ENCODE measurements at regions not wholly inside any gene's neighbourhood (a gene's known extent, or its start where the extent isn't known, plus 50 kb on each side); places are given as distances from the start of the nearest gene placed in this dataset.
"Not testable (repeated sequence)": the region's sequence is repeated elsewhere in the genome, so short reads cannot be mapped to it uniquely, and the experiment has no call there.

GRCh38 chr15:35929740-35930444 lies 383.9 kb upstream of the DPH6 start:
- DNase-seq (ENCODE audit: low read depth in 3 of 3) = no peak

GRCh38 chr15:35931799-35932341 lies 385.9 kb upstream of the DPH6 start:
- DNase-seq (ENCODE audit: low read depth in 3 of 3) = no peak

GRCh38 chr15:35932531-35932930 lies 386.6 kb upstream of the DPH6 start:
- DNase-seq (ENCODE audit: low read depth in 3 of 3) = no peak

GRCh38 chr15:35933531-35933930 lies 387.6 kb upstream of the DPH6 start:
- DNase-seq (ENCODE audit: low read depth in 3 of 3) = no peak

GRCh38 chr15:35934383-35935049 lies 388.6 kb upstream of the DPH6 start:
- DNase-seq (ENCODE audit: low read depth in 3 of 3) = no peak

GRCh38 chr15:35936284-35936683 lies 390.3 kb upstream of the DPH6 start:
- DNase-seq (ENCODE audit: low read depth in 3 of 3) = no peak

DNA sequence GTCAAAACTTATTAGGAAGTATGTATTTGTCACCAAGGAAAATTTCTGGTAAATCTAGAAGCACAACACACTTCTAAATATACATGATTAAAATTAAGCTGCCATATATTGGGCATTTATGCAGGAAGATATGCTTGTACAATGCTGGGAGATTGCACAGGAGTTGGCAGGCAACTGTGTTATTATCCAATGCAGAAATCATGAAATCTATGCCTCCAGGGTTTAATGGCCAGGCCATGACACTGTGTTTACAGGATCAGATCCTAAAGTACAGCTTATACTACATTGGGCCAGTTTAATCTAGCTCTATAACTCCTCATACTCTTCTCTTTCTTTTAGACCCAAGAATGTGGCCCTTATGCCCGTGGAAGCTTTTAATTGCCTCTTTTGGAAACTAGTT lies 391.4 kb upstream of the DPH6 start:
- DNase-seq (ENCODE audit: low read depth in 3 of 3) = no peak

DNA sequence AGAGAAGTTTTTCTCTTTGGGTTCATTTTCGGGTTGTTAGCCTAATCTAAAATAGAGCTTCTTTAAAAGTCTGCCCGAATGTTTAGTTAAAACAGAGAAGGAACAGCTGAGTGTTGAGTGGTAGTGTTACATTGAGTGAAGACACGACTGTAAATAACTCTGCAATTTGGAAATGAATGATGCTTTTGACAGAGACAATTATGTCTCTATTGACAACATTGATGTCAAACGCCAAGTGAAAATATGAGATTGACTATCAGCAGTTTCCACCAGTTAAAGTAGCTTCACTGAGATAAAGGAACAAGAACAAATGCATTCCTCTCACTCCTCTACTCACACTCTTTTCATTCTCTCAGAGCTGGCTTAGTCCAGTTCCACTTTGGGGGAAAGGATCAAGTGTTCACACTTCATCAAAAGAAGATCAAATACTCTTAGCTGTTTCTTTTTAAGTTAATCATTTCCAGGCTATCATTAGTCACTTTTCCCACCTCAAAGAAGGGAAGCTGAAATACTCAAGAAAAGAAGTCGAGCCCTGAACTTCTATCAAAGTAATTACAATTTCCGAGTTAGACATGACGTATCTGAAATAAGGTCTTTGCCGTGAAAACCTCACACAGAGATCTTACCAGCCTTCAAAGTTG lies 399.1 kb upstream of the DPH6 start:
- DNase-seq (ENCODE audit: low read depth in 3 of 3) = no peak

DNA sequence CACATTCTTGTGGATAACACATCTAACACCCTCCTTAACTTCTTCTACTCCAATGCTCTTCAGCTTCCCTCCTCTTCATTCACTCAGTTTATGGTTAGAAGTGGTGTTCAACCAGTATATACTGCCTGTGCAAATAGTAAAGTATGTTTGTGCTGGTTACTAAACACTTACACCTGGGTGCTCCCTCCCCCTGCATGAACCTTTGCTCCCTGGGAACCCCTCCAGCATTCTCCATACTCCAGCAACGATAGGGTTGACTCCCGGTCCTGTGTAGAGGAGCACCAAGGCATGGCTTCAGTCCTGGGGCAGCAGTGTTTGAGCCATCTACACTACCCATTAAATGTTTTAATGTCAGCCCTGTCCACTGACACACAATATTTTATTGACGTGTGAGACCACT lies 407.5 kb upstream of the DPH6 start:
- no peak for DNase-seq (ENCODE audit: low read depth in 3 of 3)

DNA sequence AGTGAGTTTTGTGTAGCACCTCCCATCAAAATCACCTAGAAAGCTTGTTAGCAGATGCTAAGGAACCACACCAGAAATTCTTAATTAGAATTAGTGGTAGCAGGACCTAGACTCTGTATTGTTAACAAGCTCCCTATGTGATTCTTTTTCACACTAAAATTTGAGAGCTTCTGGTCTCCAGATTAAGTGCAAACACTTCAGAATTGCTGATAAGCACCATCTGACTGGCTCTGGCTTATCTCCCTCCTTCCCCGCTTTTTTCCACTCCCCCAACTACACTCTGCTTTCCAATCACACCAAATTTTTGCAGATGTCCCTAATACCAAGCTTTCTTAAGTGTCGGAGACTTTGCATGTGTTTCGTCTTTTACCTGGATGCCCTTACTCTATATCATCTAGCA lies 410.1 kb upstream of the DPH6 start:
- no peak for DNase-seq (ENCODE audit: low read depth in 3 of 3)

- DNase-seq (ENCODE audit: low read depth in 3 of 3) = no peak
Observed at GRCh38 chr15:35958021-35958420, 412.1 kb upstream of the DPH6 start.

- DNase-seq (ENCODE audit: low read depth in 3 of 3) = no peak
Observed at GRCh38 chr15:35958975-35959374, 413.0 kb upstream of the DPH6 start.

DNA sequence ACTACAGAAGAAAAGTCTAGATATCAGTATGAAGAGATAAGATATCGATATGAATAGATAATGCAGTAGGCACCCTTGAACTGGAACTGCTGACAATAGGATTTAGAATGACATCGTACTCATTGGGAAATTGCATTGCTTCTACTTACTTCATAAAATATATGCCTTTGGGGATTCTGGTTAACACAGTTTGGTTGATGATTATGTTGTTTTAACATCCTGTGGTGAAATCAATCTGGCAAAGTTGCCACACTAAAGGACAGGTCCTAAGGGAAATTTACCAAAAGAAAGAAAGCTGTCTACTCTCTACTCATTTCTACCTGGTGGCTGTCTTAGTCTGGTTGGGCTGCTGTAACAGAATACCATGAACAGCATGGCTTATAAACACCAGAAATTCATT lies 417.4 kb upstream of the DPH6 start:
- DNase-seq (ENCODE audit: low read depth in 3 of 3) = no peak

DNA sequence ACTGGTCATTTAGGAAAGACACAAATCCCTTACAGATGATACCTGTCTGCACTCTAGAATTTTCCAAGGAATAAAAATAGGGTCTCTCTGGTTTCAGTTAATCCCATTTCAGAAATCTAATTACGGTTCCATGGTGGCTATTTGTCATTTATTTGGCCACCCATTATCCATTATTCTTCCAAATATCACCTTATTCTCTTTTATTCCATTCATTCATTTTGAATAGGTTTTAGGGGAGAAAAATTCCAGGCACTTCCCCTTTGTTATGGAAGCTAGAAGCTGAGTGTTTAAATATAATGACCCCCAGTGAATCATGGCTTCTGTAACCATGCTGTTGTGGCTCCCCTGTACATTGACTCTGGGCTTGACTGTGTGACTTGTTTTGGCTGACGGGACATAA lies 420.8 kb upstream of the DPH6 start:
- no peak for DNase-seq (ENCODE audit: low read depth in 3 of 3)

GRCh38 chr15:35967968-35968367 lies 422.0 kb upstream of the DPH6 start:
- not testable (repeated sequence) for DNase-seq (ENCODE audit: low read depth in 3 of 3)

GRCh38 chr15:35973029-35973428 lies 427.1 kb upstream of the DPH6 start:
- no peak for DNase-seq (ENCODE audit: low read depth in 3 of 3)

GRCh38 chr15:35974052-35974451 lies 428.1 kb upstream of the DPH6 start:
- no peak for DNase-seq (ENCODE audit: low read depth in 3 of 3)

DNA sequence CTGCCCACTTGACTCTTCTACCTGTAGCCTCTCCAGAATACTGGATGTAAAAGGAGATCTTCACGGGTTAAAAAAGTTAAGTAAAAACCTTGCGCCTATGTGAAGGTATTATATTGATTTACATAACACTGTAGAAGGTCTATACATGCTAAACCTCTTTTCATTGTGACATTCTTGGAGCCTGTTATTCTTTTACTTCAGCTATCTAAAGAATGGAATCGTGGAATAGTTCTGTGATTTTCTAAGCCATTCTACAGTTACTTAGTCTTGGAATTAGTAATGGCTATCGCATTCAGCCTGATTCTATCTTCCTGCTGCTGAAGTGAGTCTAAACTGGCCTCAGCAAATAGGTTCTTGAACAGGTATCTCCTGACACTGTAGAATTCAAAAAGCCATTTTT lies 430.0 kb upstream of the DPH6 start:
- no peak for DNase-seq (ENCODE audit: low read depth in 3 of 3)

GRCh38 chr15:35979608-35980007 lies 433.6 kb upstream of the DPH6 start:
- no peak for DNase-seq (ENCODE audit: low read depth in 3 of 3)

- DNase-seq (ENCODE audit: low read depth in 3 of 3) = no peak
Observed at GRCh38 chr15:35980719-35981118, 434.8 kb upstream of the DPH6 start.

DNA sequence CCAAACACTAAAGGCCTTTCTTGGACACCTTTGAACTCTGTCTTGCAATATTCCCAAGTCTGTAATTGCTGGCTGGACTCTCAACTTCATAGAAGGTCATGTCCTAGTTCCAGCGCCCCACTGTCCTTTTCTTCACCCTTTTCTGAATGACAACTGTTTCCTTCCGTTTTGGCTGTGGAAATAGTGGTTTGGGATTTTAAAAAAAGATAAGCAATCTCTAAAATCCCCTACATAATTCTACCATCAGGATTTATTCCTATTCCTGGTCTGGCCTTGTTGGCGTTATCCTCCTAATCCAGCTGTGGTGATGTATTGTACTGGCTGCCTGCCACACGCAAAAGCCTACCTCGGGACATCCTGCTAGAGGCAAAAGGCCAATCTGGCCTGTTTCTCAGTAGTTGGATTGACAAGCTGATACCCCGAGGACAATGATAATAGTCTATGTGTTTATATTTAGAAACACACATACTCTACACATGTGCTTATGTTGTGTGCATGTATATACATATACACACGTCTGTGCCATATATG lies 440.3 kb upstream of the DPH6 start:
- DNase-seq (ENCODE audit: low read depth in 3 of 3) = no peak

DNA sequence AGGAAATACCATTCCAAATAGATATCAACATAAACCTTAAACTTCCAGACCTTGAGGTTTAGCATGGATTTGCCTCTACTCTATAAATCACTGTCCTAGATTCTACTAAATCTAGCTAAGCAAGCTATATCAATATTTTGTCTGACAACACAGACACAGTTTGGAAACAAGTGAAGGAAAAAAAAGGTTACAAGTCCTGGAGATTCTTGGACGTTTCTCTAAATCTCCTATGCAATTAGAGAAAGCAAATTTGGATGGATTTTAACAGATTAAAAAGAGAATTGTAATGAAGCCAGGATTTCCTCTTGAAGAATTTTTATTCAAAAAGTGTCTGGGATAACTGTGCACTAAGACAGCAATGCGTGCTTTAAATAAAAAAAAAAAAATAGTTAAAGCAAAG lies 441.1 kb upstream of the DPH6 start:
- no peak for DNase-seq (ENCODE audit: low read depth in 3 of 3)

DNA sequence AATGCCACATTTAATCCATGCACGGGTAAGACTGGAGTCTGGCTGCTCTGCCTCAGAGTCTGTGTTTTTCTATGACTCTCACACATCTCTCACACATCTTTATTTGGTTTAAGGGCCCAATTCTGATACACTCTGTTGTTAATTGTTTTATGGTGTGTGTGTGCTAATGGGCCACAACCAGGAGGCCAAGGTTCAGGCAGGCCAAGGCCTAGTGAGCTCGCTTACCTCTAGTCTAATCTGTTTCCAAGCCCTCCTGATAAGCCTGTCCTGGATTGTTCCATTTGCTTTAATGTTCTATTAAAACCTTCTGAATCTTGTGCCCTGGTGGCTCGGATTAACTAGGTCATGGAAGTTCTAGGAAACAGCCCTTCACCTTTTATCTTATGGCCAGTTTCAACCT lies 445.4 kb upstream of the DPH6 start:
- no peak for DNase-seq (ENCODE audit: low read depth in 3 of 3)

Data from stimulated activated CD4-positive, alpha-beta T cell treated with anti-CD3 and anti-CD28 coated beads, TNF-alpha, amount 100 ng/mL, for 4 hours (primary cell).